C4-2B (cell line): ENCODE measurements at regions not wholly inside any gene's neighbourhood (a gene's known extent, or its start where the extent isn't known, plus 50 kb on each side); places are given as distances from the start of the nearest gene placed in this dataset.

ENCODE experiments used
- CTCF ChIP-seq: fragments of 450-650 bp; conservative IDR thresholded peaks from 2 replicates; pipeline ENCODE4 v1.5.1; 2017; ENCODE audit warnings: mild to moderate bottlenecking
- ZFX ChIP-seq: fragments of 450-650 bp; IDR thresholded peaks from 2 replicates; pipeline ENCODE4 v1.6.1; 2017

- no peak for TF ChIP-seq CTCF
- TF ChIP-seq ZFX, result no peak
Observed at GRCh38 chr10:111199587-111199986, 122.8 kb downstream of the ADRA2A start.
